ENCODE measurements at regions not wholly inside any gene's neighbourhood (a gene's known extent, or its start where the extent isn't known, plus 50 kb on each side); places are given as distances from the start of the nearest gene placed in this dataset.

DNA sequence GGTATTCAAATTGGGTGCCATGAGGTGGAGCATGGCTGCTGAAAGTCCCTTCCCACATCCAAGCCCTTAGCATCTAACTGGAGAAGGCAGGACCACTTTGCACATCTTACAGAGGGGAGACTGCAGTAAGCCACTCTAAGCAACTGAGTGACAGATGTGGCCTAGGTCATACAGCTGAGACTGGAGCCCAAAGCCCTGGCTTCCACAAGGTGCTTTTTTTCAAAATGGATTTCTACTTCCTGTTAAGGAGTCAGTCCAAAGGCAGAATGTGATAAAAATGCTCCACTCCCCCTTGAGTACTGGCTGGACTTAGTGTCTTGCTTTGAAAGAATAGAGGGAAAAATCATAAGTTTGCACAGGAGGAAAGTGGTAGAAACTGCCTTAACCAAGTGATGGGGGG is 424.0 kb upstream of the SPRED2 start:
- no peak overlapping the region for H3K4me3 Mint-ChIP-seq
- Histone ChIP-seq H3K27ac (ENCODE audit: low read depth in 1 of 2, low read length in 2 of 2) (no peak overlapping the region), H3K36me3 (replicated peaks in 1 of 2; ENCODE audit: control insufficient read depth in 1 of 2, insufficient read depth in 2 of 2, low read length in 2 of 2) (no peaks in the 10 kb centered on the region), H2AFZ (ENCODE audit: insufficient read depth, low read depth, low read length, poor library complexity, severe bottlenecking) (no peak overlapping the region), H3K4me2 (replicated peaks; ENCODE audit: extremely low read depth, low read length, poor library complexity, severe bottlenecking) (no peak overlapping the region), H3K9me3 (replicated peaks in 1 of 2; ENCODE audit: control insufficient read depth in 1 of 2, insufficient read depth in 1 of 2, low read length in 2 of 2) (no peaks in the 10 kb centered on the region), H3K4me1 (ENCODE audit: control insufficient read depth in 1 of 2, insufficient read depth in 2 of 2, low read length in 2 of 2) (no peaks in the 10 kb centered on the region), H4K20me1 (ENCODE audit: insufficient read depth, low read length) (no peaks in the 10 kb centered on the region), H3K27me3 (ENCODE audit: control insufficient read depth in 2 of 2, insufficient read depth in 2 of 2, low read length in 2 of 2) (no peaks in the 10 kb centered on the region), H3K79me2 (ENCODE audit: insufficient read depth, low read length) (no peaks in the 10 kb centered on the region), H3K4me3 (replicated peaks in 1 of 3; ENCODE audit: low read depth in 2 of 3, low read length in 3 of 3) (no peak overlapping the region), H3K9ac (ENCODE audit: insufficient read depth, low read length, poor library complexity, severe bottlenecking) (no peak overlapping the region)
- peaks cover 2 to 10% (median 7%) of the 10 kb centered on the region in 3 donors for H3K27me3 Mint-ChIP-seq (ENCODE audit: low read depth in 3 of 3)
- no peak overlapping the region for H3K27ac Mint-ChIP-seq
- DNase-seq: no peak
- no peak for TF ChIP-seq CTCF (IDR thresholded peaks at IDR 0.05)
- peaks cover 0 to 3% (median 0%) of the 10 kb centered on the region in 7 donors for H3K9me3 Mint-ChIP-seq
- H3K4me1 Mint-ChIP-seq: no peaks in the 10 kb centered on the region
- intact Hi-C loops (cut with micrococcal nuclease): no loop called here
- no peaks in the 10 kb centered on the region for H3K36me3 Mint-ChIP-seq

DNA sequence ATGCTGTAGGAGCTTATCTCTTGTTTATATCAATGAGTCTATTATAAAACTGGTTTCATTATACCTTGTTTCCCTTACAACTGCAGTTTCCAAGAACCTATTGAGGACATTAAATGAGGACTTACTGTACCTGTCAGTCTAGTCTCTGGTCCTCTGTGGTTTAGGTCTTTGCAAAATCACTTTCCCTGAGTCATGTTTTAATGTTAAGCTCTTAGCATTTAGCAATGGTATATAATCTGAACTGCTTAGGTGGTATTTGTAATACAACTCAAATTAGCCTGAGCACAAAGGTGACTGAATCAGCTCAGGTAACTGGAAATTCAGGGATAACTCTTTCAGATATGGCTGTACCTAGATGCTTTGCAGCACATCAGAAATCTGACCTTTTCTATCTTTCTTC is 418.3 kb upstream of the SPRED2 start:
- Histone ChIP-seq H3K9me3 (replicated peaks in 1 of 2; ENCODE audit: control insufficient read depth in 1 of 2, insufficient read depth in 1 of 2, low read length in 2 of 2) (no peaks in the 10 kb centered on the region), H3K27me3 (ENCODE audit: control insufficient read depth in 2 of 2, insufficient read depth in 2 of 2, low read length in 2 of 2) (no peaks in the 10 kb centered on the region), H3K4me1 (ENCODE audit: control insufficient read depth in 1 of 2, insufficient read depth in 2 of 2, low read length in 2 of 2) (no peaks in the 10 kb centered on the region), H3K27ac (ENCODE audit: low read depth in 1 of 2, low read length in 2 of 2) (no peak overlapping the region), H3K79me2 (ENCODE audit: insufficient read depth, low read length) (no peaks in the 10 kb centered on the region), H3K4me2 (replicated peaks; ENCODE audit: extremely low read depth, low read length, poor library complexity, severe bottlenecking) (no peak overlapping the region), H3K4me3 (replicated peaks in 1 of 3; ENCODE audit: low read depth in 2 of 3, low read length in 3 of 3) (no peak overlapping the region), H4K20me1 (ENCODE audit: insufficient read depth, low read length) (no peaks in the 10 kb centered on the region), H2AFZ (ENCODE audit: insufficient read depth, low read depth, low read length, poor library complexity, severe bottlenecking) (no peak overlapping the region), H3K36me3 (replicated peaks in 1 of 2; ENCODE audit: control insufficient read depth in 1 of 2, insufficient read depth in 2 of 2, low read length in 2 of 2) (no peaks in the 10 kb centered on the region), H3K9ac (ENCODE audit: insufficient read depth, low read length, poor library complexity, severe bottlenecking) (no peak overlapping the region)
- Mint-ChIP-seq H3K36me3 (no peaks in the 10 kb centered on the region), H3K4me1 (no peaks in the 10 kb centered on the region), H3K9me3 (peaks cover 0 to 5% (median 2%) of the 10 kb centered on the region in 7 donors), H3K27me3 (ENCODE audit: low read depth in 3 of 3) (peaks cover 0 to 3% (median 0%) of the 10 kb centered on the region in 3 donors), H3K4me3 (no peak overlapping the region), H3K27ac (no peak overlapping the region)
- no peak for TF ChIP-seq CTCF (IDR thresholded peaks at IDR 0.05)
- intact Hi-C loops (cut with micrococcal nuclease): no loop called here
- no peak for DNase-seq

Measured in CD14-positive monocyte (primary cell).